ENCODE measurements at regions not wholly inside any gene's neighbourhood (a gene's known extent, or its start where the extent isn't known, plus 50 kb on each side); places are given as distances from the start of the nearest gene placed in this dataset.

- Histone ChIP-seq H3K9me3 (peaks cover 2 to 9% of the 10 kb centered on the region in 2 donors), H3K36me3 (no peaks in the 10 kb centered on the region), H3K4me1 (no peaks in the 10 kb centered on the region), H3K4me3 (no peak overlapping the region), H3K27me3 (no peaks in the 10 kb centered on the region), H3K27ac (no peak overlapping the region)
- in situ Hi-C loops (cut with MboI; ENCODE audit: low pct_ligation_motif_present in 1 of 4, low pct_unique_long_range_greater_than_20kb in 1 of 4, low sequenced_read_pairs in 3 of 4) = no loop called here
- TF ChIP-seq EP300 (IDR thresholded peaks at IDR 0.05; ENCODE audit: low read depth) = no peak
- TF ChIP-seq POLR2A (IDR thresholded peaks at IDR 0.05) = no peak
- no peak for TF ChIP-seq POLR2AphosphoS5 (IDR thresholded peaks at IDR 0.05)
- TF ChIP-seq, protein P1, sequence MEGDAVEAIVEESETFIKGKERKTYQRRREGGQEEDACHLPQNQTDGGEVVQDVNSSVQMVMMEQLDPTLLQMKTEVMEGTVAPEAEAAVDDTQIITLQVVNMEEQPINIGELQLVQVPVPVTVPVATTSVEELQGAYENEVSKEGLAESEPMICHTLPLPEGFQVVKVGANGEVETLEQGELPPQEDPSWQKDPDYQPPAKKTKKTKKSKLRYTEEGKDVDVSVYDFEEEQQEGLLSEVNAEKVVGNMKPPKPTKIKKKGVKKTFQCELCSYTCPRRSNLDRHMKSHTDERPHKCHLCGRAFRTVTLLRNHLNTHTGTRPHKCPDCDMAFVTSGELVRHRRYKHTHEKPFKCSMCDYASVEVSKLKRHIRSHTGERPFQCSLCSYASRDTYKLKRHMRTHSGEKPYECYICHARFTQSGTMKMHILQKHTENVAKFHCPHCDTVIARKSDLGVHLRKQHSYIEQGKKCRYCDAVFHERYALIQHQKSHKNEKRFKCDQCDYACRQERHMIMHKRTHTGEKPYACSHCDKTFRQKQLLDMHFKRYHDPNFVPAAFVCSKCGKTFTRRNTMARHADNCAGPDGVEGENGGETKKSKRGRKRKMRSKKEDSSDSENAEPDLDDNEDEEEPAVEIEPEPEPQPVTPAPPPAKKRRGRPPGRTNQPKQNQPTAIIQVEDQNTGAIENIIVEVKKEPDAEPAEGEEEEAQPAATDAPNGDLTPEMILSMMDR (IDR thresholded peaks at IDR 0.05) = no peak
- WGBS, 2 donors (ENCODE audit: low coverage in 1 of 2) = 68% methylated on average over 11 of the region's 12 CpGs; no CpG with 5 or more reads in 1 of the 2 donors
- no peak for DNase-seq
- intact Hi-C loops (cut with DNase I; ENCODE audit: low total_unique reads) = no loop called here
Measured at GRCh38 chr10:2284071-2284470, 546.7 kb upstream of the ADARB2 start.

DNA sequence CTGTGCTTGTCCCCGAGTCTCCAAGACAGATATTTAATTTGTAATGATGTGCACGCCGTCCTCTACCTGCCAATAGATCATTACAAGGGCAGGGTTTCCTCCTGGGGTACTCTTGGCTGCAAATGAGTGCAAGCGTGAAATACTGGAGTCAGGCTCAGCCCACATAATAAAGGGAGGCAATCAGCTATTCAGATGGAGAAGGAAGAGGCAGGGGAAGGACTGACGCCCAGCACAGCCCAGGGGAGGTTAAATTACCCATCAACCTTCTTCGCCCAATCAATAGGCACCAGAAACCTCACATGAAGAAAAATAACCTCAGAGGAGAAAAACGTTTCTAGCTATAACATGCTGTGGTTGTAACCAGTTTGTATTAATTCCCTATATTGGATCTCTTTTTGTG, 544.9 kb upstream of the ADARB2 start:
- TF ChIP-seq POLR2A (IDR thresholded peaks at IDR 0.05) (no peak), EP300 (IDR thresholded peaks at IDR 0.05; ENCODE audit: low read depth) (no peak), POLR2AphosphoS5 (IDR thresholded peaks at IDR 0.05) (no peak)
- TF ChIP-seq, protein P1 (IDR thresholded peaks at IDR 0.05) = no peak
- Histone ChIP-seq H3K4me3 (no peak overlapping the region), H3K27ac (no peak overlapping the region), H3K27me3 (no peaks in the 10 kb centered on the region), H3K9me3 (peaks cover 0 to 9% of the 10 kb centered on the region in 2 donors), H3K36me3 (no peaks in the 10 kb centered on the region), H3K4me1 (no peaks in the 10 kb centered on the region)
- intact Hi-C loops (cut with DNase I; ENCODE audit: low total_unique reads) (no loop called here), in situ Hi-C loops (cut with MboI; ENCODE audit: low pct_ligation_motif_present in 1 of 4, low pct_unique_long_range_greater_than_20kb in 1 of 4, low sequenced_read_pairs in 3 of 4) (no loop called here)
- WGBS, 2 donors (ENCODE audit: low coverage in 1 of 2) = 20 to 54% methylated on average over 1 to 7 of the region's 7 CpGs
- no peak for DNase-seq

GRCh38 chr10:2280713-2281300, 543.5 kb upstream of the ADARB2 start:
- Histone ChIP-seq H3K36me3 (no peaks in the 10 kb centered on the region), H3K27me3 (no peaks in the 10 kb centered on the region), H3K9me3 (peaks cover 0 to 9% of the 10 kb centered on the region in 2 donors), H3K4me1 (no peaks in the 10 kb centered on the region), H3K27ac (no peak overlapping the region), H3K4me3 (no peak overlapping the region)
- in situ Hi-C loops (cut with MboI; ENCODE audit: low pct_ligation_motif_present in 1 of 4, low pct_unique_long_range_greater_than_20kb in 1 of 4, low sequenced_read_pairs in 3 of 4) (no loop called here), intact Hi-C loops (cut with DNase I; ENCODE audit: low total_unique reads) (no loop called here)
- no peak for DNase-seq
- WGBS, 2 donors (ENCODE audit: low coverage in 1 of 2) = 90 to 93% methylated on average over 3 to 5 of the region's 5 CpGs
- no peak for TF ChIP-seq POLR2AphosphoS5 (IDR thresholded peaks at IDR 0.05)
- no peak for TF ChIP-seq EP300 (IDR thresholded peaks at IDR 0.05; ENCODE audit: low read depth)
- no peak for TF ChIP-seq POLR2A (IDR thresholded peaks at IDR 0.05)
- TF ChIP-seq, protein P1 (IDR thresholded peaks at IDR 0.05) = no peak

GRCh38 chr10:2279711-2280110, 542.4 kb upstream of the ADARB2 start:
- no peaks in the 10 kb centered on the region for H3K27me3 ChIP-seq
- DNase-seq = no peak

More at GRCh38 chr10:2279711-2280110, 542.4 kb upstream of the ADARB2 start:
- 13 to 59% methylated on average over 1 to 4 of the region's 4 CpGs for WGBS, 2 donors (ENCODE audit: low coverage in 1 of 2)
- TF ChIP-seq POLR2AphosphoS5 (IDR thresholded peaks at IDR 0.05) (no peak), EP300 (IDR thresholded peaks at IDR 0.05; ENCODE audit: low read depth) (no peak), POLR2A (IDR thresholded peaks at IDR 0.05) (no peak)
- TF ChIP-seq, protein P1 (IDR thresholded peaks at IDR 0.05) = no peak
- in situ Hi-C loops (cut with MboI; ENCODE audit: low pct_ligation_motif_present in 1 of 4, low pct_unique_long_range_greater_than_20kb in 1 of 4, low sequenced_read_pairs in 3 of 4) (no loop called here), intact Hi-C loops (cut with DNase I; ENCODE audit: low total_unique reads) (no loop called here)
- Histone ChIP-seq H3K4me3 (no peak overlapping the region), H3K36me3 (no peaks in the 10 kb centered on the region), H3K9me3 (peaks cover 0 to 9% of the 10 kb centered on the region in 2 donors), H3K4me1 (no peaks in the 10 kb centered on the region), H3K27ac (no peak overlapping the region)
